ENCODE measurements at regions not wholly inside any gene's neighbourhood (a gene's known extent, or its start where the extent isn't known, plus 50 kb on each side); places are given as distances from the start of the nearest gene placed in this dataset.
A peak's percentile ranks its signal among the peaks of the same experiment; 100 is the strongest.

DNA sequence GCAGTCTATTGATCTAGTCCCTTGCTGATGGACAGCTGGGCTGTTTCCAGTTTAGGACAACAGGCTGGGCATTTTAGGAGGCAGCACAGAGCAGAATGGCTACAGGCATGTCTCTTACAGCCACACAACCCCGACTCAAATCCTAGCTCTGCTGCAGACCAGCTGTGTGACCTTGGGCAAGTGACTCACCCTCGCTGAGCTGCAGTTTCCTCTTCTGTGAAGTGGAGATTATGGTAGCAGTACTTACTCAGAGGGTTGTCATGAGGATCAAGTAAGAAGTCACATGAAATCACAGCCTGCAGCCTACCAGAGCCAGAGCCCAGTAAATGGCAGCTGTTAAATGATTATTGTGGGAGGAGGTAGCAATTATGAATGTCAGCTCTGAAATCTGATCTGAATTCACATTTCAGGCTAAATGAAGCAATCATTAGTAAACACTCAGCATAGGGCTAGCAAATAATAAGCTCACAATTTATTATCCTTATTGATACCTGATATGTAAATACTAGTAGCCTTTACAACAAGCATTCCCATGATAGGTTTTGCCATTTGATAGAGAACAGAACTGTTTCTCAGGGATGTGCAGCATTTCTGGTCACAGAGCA, 58.9 kb downstream of the MYEOV start:
- H3K27me3 ChIP-seq (ENCODE audit: insufficient read depth, low read length), result no peaks in the 10 kb centered on the region
- H3K9ac ChIP-seq (ENCODE audit: low read length), result peak overlapping the region; percentile 51
- TF ChIP-seq EZH2phosphoT487 (IDR thresholded peaks at IDR 0.05; ENCODE audit: borderline replicate concordance) (no peak), POLR2AphosphoS5 (IDR thresholded peaks at IDR 0.05; ENCODE audit: low read depth, low read length) (no peak; the same call in 1 of the 2 replicates), JUND (IDR thresholded peaks at IDR 0.05) (peak; percentile 64), FOSL1 (IDR thresholded peaks at IDR 0.05; ENCODE audit: low read depth) (peak; percentile 78), ZNF274 (IDR thresholded peaks at IDR 0.05; ENCODE audit: low read depth, low read length) (no peak), SP1 (IDR thresholded peaks at IDR 0.05; ENCODE audit: low read depth) (peak; percentile 44; the same call in 1 of the 2 replicates)
- TF ChIP-seq, protein P1, sequence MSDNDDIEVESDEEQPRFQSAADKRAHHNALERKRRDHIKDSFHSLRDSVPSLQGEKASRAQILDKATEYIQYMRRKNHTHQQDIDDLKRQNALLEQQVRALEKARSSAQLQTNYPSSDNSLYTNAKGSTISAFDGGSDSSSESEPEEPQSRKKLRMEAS (IDR thresholded peaks at IDR 0.05), result peak; percentile 55; the same call in 1 of the 2 replicates
- H3K4me2 ChIP-seq (ENCODE audit: low read length), result peak overlapping the region; percentile 76
- no TSS peak for BruUV-seq (replicated peaks)
- H3K4me3 ChIP-seq (replicated peaks in 1 of 2; ENCODE audit: low read depth in 1 of 2, low read length in 2 of 2), result peak overlapping the region in 1 of 2 experiments; percentile 40; a peak in 2 of 4 replicates
- H3K27ac ChIP-seq (ENCODE audit: low read depth, low read length), result peak overlapping the region; percentile 58
- H3K79me2 ChIP-seq (ENCODE audit: insufficient read depth, low read length), result peaks cover 86% of the 10 kb centered on the region
- ChIA-PET RAD21 (ENCODE audit: low non-redundant PET in 1 of 2, low total read pairs in 2 of 2, uncharacterized antibody in 2 of 2, unreplicated experiment in 2 of 2) (interaction anchor here in 1 of 2 experiments (0.6 kb wide), 1 partner anchor 59 kb away, joined by 3 read pairs; the partner anchor contains the start of gene MYEOV), POLR2A (no interaction called here), CTCF (no interaction called here)
- intact Hi-C loops (cut with micrococcal nuclease), result no loop called here
- ATAC-seq, result peak; percentile 78
- peaks cover 0 to 6% of the 10 kb centered on the region in 2 experiments; a peak in 2 of 4 replicates for H3K9me3 ChIP-seq (ENCODE audit: control insufficient read depth in 1 of 2, insufficient read depth in 1 of 2, low read depth in 1 of 2, low read length in 2 of 2)
- no peaks in the 10 kb centered on the region for H3K9me2 ChIP-seq (ENCODE audit: insufficient read depth)
- peaks cover 37 to 77% of the 10 kb centered on the region in 2 experiments for H3K4me1 ChIP-seq (ENCODE audit: control insufficient read depth in 1 of 2, insufficient read depth in 2 of 2, low read length in 2 of 2)
- H4K20me1 ChIP-seq (ENCODE audit: insufficient read depth), result no peaks in the 10 kb centered on the region; the same call in 1 of the 2 replicates
- DNase-seq (ENCODE audit: low read depth, low spot score), result peak; percentile 54
- no peak overlapping the region for H2AFZ ChIP-seq (ENCODE audit: low read depth, low read length, poor library complexity, severe bottlenecking)
- H3K36me3 ChIP-seq (ENCODE audit: control insufficient read depth in 1 of 2, insufficient read depth in 2 of 2, low read length in 2 of 2), result peaks cover 0 to 6% of the 10 kb centered on the region in 2 experiments; a peak in 1 of 4 replicates
